ENCODE measurements at regions not wholly inside any gene's neighbourhood (a gene's known extent, or its start where the extent isn't known, plus 50 kb on each side); places are given as distances from the start of the nearest gene placed in this dataset.

DNA sequence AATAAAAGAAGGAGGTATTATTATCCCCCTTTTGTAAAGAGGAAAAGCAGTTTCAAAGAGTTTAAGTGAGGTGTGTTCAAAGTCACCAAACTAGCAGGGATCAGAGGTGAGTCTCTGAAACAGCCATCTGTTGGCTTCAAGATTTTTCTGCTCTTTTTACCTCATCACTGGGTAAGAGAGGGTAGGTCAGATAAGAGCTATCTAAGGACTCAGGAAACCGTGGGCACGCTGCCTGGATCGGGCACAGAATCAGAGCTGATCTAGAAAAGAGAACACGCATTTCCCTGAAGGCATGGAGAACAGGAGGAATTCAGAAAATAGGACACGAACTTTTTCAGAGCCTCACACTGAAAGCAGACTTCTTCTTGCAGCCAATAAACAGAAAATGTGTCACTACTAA, 65.8 kb upstream of the LY86 start:
- Histone ChIP-seq H3K36me3 (no peaks in the 10 kb centered on the region), H3K4me3 (no peak overlapping the region), H3K27me3 (peaks cover 13% of the 10 kb centered on the region), H3K9me3 (no peaks in the 10 kb centered on the region), H3K4me1 (peaks cover 3% of the 10 kb centered on the region), H3K27ac (no peak overlapping the region)
- no peak for DNase-seq (ENCODE audit: low spot score in 2 of 2)
- WGBS, result 43% methylated on average over 5 of the region's 5 CpGs
- TF ChIP-seq POLR2AphosphoS5 (IDR thresholded peaks at IDR 0.05), result no peak
- TF ChIP-seq, protein P1, sequence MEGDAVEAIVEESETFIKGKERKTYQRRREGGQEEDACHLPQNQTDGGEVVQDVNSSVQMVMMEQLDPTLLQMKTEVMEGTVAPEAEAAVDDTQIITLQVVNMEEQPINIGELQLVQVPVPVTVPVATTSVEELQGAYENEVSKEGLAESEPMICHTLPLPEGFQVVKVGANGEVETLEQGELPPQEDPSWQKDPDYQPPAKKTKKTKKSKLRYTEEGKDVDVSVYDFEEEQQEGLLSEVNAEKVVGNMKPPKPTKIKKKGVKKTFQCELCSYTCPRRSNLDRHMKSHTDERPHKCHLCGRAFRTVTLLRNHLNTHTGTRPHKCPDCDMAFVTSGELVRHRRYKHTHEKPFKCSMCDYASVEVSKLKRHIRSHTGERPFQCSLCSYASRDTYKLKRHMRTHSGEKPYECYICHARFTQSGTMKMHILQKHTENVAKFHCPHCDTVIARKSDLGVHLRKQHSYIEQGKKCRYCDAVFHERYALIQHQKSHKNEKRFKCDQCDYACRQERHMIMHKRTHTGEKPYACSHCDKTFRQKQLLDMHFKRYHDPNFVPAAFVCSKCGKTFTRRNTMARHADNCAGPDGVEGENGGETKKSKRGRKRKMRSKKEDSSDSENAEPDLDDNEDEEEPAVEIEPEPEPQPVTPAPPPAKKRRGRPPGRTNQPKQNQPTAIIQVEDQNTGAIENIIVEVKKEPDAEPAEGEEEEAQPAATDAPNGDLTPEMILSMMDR (IDR thresholded peaks at IDR 0.05), result no peak
- TF ChIP-seq POLR2A (IDR thresholded peaks at IDR 0.05), result no peak
- TF ChIP-seq EP300 (IDR thresholded peaks at IDR 0.05), result no peak

DNA sequence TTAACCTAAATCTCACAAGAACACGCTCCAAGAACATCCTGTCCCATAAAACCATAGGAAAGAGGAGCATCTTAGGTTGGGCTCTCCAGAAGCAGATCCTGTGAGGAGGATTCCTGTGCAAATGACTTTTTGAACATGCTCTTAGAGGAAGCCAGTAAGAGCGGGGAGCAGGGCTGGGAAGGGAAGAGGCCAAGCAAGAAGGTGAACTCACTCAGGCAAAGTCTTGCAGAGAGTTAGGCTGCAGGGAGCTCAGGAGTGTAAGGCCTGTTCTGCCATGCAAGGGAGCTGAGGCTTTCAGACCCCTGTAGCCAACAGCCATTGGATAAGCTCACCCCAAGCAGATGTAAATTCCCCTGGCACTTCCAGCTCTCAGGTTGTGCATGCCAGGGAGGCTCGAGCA, 63.6 kb upstream of the LY86 start:
- Histone ChIP-seq H3K4me3 (no peak overlapping the region), H3K27ac (no peak overlapping the region), H3K27me3 (peaks cover 13% of the 10 kb centered on the region), H3K36me3 (no peaks in the 10 kb centered on the region), H3K9me3 (no peaks in the 10 kb centered on the region), H3K4me1 (no peaks in the 10 kb centered on the region)
- DNase-seq (ENCODE audit: low spot score in 2 of 2), result no peak
- no peak for TF ChIP-seq POLR2A (IDR thresholded peaks at IDR 0.05)
- TF ChIP-seq, protein P1 (IDR thresholded peaks at IDR 0.05), result no peak
- no peak for TF ChIP-seq EP300 (IDR thresholded peaks at IDR 0.05)
- TF ChIP-seq POLR2AphosphoS5 (IDR thresholded peaks at IDR 0.05), result no peak
- WGBS, result 98% methylated on average over 3 of the region's 3 CpGs

DNA sequence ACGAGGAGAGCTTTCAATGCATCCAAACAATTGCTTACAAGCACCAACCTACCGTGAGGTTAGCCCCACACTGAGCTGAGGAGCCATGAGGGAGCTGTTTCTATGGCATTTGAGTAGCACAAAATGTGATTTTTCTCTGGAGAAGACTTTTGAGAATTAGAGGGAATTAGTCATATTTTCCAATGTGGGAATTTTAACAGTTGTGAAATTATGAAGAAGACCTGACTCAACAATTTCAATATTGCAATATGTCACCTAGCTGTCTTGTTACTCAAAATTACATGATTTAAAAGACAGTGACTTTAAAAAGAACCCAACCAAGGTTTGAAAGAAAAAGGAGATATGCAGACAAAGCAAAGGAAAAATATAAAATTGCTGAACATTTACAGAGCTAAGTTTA, 62.6 kb upstream of the LY86 start:
- TF ChIP-seq POLR2AphosphoS5 (IDR thresholded peaks at IDR 0.05), result no peak
- TF ChIP-seq, protein P1 (IDR thresholded peaks at IDR 0.05), result no peak
- TF ChIP-seq POLR2A (IDR thresholded peaks at IDR 0.05), result no peak
- TF ChIP-seq EP300 (IDR thresholded peaks at IDR 0.05), result no peak
- Histone ChIP-seq H3K36me3 (no peaks in the 10 kb centered on the region), H3K27me3 (peaks cover 7% of the 10 kb centered on the region), H3K9me3 (no peaks in the 10 kb centered on the region), H3K4me3 (no peak overlapping the region), H3K27ac (no peak overlapping the region), H3K4me1 (no peaks in the 10 kb centered on the region)
- WGBS, result 85% methylated on average over 2 of the region's 2 CpGs
- DNase-seq (ENCODE audit: low spot score in 2 of 2), result no peak

DNA sequence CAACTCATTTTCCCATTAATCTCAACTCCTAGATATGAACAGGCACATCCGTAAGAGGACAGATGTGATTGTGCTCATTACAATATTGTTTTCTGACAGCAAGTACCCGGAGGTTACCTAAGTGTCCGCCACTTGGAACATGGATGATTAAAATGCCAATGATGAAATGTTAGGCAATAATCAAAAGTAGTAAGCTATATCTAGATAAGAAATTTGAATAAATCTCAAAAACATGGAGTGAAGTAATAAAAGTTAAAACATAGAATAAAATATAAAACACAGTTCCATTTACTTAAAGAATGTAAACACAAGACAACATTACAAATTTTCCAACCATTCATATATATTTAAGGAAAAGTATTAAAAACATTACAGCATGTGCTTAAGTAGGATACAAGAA, 59.2 kb upstream of the LY86 start:
- TF ChIP-seq POLR2A (IDR thresholded peaks at IDR 0.05) (no peak), POLR2AphosphoS5 (IDR thresholded peaks at IDR 0.05) (no peak), EP300 (IDR thresholded peaks at IDR 0.05) (no peak)
- TF ChIP-seq, protein P1 (IDR thresholded peaks at IDR 0.05), result no peak
- no peak for DNase-seq (ENCODE audit: low spot score in 2 of 2)

DNA sequence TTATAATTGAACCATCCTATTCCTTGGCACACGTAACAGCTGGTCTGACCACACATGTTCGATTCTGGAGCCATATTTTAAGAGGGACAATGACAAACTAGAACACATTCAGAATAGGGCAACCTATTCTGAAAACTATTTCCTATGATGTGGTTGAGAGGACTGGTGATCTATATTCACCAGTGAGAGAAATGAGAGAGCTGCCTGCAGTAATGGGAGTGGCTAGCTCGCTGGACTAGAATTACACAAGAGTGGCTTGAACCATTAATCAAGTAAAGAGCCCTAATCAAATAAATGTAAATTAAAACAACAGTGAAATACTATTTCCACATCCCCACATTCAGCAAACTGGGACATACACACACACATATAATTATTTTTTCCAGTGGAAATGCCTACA, 55.3 kb upstream of the LY86 start:
- 66% methylated on average over 3 of the region's 3 CpGs for WGBS
- Histone ChIP-seq H3K4me3 (no peak overlapping the region), H3K36me3 (no peaks in the 10 kb centered on the region), H3K27ac (no peak overlapping the region), H3K9me3 (no peaks in the 10 kb centered on the region), H3K4me1 (peaks cover 4% of the 10 kb centered on the region), H3K27me3 (no peaks in the 10 kb centered on the region)
- TF ChIP-seq, protein P1 (IDR thresholded peaks at IDR 0.05), result no peak
- TF ChIP-seq EP300 (IDR thresholded peaks at IDR 0.05) (no peak), POLR2AphosphoS5 (IDR thresholded peaks at IDR 0.05) (no peak), POLR2A (IDR thresholded peaks at IDR 0.05) (no peak)
- no peak for DNase-seq (ENCODE audit: low spot score in 2 of 2)

More for the DNA sequence above, 59.2 kb upstream of the LY86 start:
- no peaks in the 10 kb centered on the region for H3K9me3 ChIP-seq
- H3K27ac ChIP-seq, result no peak overlapping the region
- WGBS, result 79% methylated on average over 3 of the region's 3 CpGs
- no peaks in the 10 kb centered on the region for H3K27me3 ChIP-seq
- no peaks in the 10 kb centered on the region for H3K4me1 ChIP-seq
- H3K4me3 ChIP-seq, result no peak overlapping the region
- H3K36me3 ChIP-seq, result no peaks in the 10 kb centered on the region
